Right kidney (tissue), 1 donor: ENCODE measurements at regions not wholly inside any gene's neighbourhood (a gene's known extent, or its start where the extent isn't known, plus 50 kb on each side); places are given as distances from the start of the nearest gene placed in this dataset.
"Not testable (repeated sequence)": the region's sequence is repeated elsewhere in the genome, so short reads cannot be mapped to it uniquely, and the experiment has no call there.

Experiments
- DNase-seq: peaks from one replicate; pipeline ENCODE4 v3.0.0-alpha.2; 2016

DNA sequence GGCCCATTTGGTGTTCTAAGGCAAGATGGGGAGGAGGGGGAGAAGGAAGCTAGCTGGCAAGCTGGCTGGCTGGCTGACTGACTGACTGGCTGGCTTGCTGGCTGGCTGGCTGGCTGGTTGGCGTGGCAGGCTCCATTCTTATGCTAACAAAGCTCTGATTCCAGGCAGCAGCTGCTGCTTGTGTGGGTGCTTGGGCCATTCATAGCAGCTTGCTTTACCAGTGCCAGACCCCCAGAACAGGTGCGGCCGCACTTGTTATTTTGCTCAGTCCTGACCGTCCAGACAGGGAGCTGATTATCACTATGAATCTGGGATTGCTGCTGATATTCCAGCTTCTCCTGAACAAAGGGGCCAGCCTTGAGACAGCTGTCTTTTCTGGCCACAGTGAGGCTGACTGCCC lies 131.2 kb upstream of the PAK3 start:
- DNase-seq: no peak

DNA sequence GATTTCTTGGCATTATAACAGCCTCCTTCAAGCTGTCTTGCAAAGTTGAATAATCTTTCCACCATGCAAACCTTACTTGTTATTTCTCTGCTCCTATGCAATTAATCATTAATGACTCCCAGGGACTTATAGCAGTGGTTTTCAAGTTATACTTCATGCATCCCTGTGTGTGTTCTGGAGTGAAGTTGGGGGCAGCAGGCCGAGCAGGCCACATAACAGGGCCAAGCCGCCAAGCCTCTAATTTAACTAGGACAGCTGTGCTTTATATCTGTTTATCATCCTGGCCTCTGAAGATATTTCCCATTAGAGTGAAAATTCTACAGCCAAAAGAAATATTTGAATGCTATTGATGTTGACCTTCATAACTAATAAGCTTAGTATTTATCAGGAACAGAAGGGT lies 133.5 kb upstream of the PAK3 start:
- DNase-seq: no peak

DNA sequence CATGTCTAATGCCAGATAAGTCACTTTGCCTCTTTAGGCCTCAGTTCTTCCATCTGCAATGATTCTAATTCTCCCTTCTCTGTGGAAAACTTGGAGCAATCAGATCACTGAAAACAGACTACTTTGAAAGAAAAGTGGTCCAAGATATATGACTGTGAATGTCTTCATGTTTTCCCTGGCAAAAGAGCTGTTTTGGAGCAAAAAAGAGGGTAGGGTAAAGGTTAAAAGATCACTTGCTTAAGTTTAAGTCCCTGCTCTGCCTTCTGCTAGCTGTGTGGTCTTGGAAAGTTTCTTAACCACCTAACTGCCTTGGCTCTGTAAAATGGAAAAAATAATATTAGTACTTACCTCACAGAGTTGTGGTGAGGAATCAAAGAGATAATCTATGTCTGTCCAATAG lies 140.3 kb upstream of the PAK3 start:
- DNase-seq: no peak

DNA sequence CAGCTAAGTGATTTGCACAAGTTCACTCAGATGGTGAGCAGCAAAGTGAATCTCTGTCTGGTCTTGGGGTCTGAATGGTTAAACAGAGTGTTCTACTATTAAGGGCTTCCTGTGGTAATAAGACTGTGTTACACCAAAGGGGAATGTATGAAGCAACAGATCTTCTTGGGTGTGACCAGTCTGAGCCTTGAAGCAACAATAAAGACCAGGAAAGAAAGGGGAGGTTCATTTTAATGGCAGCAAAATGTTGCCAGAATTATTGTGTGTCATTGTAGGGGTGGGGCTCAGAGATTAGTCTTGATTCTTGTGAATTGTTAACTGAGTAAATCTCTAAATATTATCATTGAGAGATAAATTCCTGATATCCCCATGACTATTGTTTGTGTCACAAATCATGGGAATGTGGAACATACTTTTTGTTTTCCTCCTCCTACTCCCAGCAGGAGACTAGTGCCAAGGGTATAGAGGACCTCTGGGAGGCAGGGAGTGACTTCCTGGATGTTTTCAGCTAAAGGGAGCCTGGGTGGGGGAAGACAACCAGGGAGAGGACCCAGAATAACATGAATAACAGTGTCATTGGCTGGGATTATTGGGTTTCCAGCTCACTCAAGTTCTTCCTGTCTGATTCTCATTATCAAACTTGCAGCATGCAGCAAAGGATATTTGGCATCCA lies 141.4 kb upstream of the PAK3 start:
- no peak for DNase-seq

DNA sequence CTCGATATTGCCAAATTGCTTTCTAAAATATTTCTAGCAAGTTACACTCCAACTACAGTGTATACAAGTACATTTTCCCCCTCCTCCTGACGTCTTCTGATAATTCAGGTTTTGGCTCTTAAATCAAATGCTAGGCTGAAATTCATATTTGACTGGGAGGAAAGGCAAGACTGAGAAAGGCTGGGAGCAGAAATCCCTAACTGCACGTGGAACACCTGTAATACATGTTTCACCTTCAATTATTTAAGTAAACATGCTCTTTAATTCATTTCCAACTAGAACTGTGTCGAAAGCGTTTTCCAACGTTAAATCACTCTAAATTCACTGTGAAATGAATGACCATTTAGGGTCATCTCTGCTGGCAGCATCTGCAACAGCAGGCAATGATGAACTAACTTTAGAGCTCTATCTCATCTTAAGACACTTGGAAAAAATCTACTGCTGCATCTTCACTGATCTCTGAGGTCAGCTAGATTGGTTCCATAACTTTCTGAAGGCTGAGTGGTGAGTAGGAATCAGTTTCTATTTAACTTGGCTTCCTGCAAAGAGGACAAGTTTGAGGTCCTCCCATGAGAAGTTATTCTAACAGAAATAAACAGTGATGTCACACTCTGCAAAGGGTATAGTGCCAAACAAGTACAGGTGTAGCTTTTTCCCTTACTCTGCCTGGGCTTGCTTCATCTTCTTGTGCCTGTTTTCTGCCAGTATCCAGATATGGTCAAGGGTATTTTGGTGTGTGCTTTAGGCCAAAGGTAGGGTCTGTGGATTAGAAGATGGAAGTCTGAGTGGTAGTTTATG lies 144.3 kb upstream of the PAK3 start:
- DNase-seq: no peak

DNA sequence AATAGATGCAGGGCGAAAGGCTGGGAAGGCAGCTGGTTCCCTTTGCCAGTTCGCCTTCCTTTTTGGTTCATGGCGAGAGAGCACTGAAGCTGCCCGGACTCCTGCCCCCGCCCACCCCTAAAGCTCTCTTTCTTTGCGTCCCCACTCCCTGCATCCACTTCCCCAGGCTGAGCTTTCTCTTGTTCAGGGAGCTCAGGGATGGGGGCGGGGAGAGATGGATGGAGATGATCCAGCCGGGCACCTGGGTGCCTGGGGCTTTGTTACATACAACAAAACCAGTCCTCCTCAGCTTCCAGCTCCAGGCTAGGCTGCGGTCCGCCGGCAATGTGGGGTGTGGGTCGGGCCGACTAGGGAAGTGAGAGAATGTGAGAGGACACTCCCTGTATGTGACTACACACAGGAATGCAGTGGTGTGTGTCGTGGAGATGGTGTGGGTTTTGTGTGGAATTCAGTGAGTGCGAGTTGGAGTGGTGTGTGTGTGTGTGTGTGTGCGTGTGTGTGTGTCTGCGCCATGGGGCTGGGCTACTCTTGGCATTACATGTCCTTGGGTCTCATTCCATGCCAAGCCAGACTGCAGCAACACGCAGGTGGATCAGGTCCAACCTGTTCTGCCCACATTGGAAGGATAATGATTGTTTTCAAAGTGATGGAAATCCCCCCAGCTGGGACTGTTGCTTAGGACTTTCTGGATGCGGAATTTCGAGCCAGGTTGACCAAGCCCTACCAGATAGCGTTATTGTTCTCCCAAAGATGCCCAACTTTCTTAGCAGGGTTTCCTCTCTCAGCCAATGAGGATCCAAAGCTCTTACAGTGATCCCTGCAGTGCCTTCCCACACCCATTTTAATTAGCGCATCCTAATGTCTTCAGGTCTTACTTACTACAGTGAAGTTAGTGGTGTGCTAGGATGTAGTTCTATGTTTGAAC lies 149.4 kb upstream of the CHRDL1 start:
- peak; percentile 19 for DNase-seq

DNA sequence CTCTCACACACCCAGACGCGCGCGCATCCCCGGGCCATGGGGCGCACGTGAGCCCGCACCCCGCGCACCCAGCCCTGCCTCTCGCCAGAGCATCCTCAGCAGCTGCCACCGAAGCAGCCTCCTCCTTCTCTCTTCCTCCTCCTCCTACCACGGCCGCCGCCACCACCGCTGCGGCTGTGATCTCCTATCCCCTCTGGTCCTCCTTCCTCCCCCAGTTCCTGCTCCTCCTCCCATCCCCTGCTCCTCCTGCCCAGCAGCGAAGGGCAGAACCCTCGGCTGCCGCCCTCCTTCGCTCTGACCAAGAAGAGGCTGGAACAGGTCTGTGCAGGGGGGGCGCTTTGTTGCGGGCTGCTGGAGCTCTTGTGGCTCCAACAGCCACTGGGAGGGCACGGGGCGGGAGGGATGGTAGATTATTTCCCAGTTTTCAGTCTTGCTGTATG lies 148.7 kb upstream of the CHRDL1 start:
- DNase-seq: peak; percentile 49

DNA sequence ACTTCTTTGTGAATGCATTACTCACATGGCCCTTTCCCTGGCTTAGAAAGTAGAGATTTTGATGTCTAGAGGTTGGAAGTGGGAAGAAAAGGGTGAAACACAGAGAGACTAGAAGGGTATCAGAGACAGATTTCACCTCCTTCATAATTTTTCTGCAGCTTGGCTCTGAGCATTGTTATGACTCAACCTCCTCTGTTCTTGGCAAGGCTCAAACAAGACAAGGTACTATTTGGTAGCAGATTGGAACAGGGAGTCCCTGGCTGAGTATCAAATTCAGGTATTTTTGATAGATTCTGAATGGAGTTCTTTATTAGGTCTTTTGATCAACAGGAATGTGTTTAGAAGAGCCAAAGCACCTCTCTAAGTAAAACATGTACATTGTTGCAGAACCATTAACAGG lies 146.3 kb upstream of the CHRDL1 start:
- no peak for DNase-seq

DNA sequence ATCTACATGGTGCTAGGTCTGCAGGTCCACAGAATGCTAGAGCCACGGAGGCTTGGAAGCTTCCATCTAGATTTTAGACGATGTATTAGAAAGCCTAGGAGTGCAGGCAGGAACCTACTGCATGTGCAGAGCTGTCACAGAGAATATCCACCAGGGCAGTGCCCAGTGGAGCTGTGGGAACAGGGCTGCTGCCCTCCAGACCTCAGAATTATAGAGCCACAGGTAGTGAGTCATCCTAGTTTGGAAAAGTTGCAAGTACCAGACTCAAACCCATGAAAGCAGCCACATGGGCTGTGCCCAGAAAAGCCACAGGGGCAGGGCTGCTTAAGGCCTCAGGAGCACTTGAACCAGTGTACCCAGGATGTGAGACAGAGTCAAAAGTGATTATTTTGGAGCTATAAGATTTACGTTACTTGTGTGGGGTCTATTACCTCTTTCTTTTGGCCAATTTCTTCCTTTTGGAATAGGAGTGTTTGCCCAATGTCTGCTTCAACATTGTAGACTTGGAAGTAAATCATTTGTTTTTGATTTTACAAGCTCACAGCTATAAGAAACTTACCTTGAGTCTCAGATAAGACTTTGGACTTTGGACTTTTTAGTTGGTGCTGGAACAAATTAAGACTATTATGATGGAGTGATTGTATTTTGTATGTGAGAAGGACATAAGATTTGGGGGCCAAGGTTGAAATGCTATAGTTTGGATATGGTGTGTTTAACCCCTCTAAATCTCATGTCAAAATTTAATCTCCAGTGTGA lies 143.5 kb upstream of the CHRDL1 start:
- DNase-seq: no peak

DNA sequence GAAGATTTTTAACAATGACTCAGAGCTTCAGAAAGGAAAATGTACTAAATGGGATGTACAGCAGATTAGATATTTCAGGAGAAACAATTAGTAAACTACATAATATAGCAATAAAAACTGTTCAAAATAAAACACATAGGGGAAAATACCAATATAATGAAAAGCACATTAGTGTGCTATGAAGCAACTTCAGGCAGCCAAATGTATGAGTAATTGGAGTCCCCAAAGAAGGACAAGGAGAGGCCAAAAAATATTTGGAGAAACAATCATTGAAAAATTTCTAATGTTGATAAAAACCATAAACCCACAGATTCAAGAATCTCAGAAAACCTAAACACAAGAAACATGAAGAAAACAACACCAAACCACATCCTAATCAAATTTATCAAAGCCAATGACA lies 129.3 kb upstream of the CHRDL1 start:
- DNase-seq: no peak

DNA sequence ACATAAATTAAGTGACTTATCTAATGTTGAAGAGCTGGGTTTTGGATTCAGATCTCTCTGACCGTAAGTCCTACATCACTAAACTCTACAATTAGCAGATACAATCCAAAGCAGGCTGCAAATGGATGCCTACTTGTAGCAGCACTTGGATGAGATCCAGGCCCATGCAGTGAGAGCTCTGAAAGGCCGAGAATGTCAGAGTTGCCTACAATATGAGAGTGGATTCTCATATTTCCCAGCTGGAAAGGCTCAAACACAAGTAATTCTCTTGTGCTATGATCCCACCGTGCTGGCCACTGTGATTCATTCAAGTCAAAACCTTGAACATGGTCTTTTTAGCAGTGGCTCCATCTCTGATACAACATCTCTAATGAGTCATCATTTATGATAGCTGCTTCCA lies 125.4 kb upstream of the CHRDL1 start:
- no peak for DNase-seq

DNA sequence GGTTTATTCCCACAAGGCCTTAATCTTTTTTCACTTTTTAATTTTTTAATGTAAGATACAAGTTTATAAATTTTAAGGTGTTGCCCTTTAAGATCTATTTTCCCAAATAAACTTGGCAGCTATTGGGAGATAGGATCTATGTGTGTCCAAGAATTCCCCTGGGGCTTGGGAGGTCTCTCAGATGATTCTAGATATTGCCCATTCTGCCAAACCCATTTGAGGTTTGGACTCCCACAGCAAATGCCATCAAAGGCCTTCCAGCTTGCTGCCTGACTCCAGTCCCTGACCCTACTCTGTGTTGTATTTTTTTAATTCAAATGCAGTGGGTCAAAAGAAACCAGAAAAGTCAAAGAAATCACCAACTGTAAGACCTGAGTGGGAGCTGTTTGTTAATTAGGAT lies 120.0 kb upstream of the CHRDL1 start:
- no peak for DNase-seq

DNA sequence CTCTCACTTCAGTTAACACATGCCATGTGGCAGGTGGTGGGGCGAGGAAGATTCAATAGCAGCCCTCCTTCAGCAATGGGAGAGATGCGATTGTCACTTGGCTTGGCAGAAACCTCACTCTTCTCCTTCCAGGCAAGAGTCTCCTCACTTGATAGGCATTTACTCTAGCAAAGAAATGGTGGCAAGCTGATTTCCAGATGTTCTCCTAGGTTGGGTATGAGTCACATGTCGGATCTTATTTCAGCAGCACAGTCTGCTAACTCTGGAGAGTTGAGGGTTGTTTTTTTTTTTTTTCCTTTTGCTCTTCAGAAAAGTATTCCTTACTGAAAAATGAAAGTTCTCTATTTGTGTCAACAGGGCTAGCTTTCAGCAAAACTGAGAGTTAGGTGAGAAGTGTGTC lies 119.5 kb upstream of the CHRDL1 start:
- DNase-seq: peak; percentile 1

DNA sequence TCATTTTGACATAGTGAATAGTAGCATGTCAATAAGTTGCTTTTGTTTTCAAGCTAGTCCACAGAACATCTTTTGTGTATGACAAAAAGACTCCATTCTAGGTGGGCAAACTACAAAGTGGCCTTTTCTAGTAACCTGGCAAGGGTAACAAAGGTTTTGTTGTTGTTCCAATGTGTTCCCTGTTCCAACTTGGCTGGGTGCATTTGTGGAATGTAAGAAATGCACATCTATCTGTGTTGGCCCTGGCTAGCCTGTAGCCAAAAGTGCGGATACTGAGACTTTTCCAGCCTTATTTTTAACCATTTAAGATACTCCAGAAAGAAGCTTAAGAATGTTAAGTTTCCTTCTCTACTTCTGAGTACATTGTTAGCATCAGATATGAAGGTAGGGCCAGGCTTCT lies 118.7 kb upstream of the CHRDL1 start:
- DNase-seq: no peak

DNA sequence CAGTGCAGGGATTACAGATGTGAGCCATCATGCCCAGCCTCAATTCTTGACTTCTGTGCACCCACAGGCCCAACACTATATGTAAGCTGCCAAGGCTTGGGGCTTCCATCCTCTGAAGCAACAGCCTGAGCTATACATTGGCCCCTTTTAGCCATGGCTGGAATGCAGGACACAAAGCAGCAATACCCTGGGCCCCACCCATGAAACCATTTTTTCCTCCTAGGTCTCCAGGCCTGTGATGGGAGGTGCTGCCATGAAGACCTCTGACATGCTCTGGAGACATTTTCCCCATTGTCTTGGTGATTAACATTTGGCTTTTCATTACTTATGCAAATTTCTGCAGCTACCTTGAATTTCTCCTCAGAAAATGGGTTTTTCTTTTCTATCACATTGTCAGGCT lies 109.1 kb upstream of the CHRDL1 start:
- DNase-seq: not testable (repeated sequence)

DNA sequence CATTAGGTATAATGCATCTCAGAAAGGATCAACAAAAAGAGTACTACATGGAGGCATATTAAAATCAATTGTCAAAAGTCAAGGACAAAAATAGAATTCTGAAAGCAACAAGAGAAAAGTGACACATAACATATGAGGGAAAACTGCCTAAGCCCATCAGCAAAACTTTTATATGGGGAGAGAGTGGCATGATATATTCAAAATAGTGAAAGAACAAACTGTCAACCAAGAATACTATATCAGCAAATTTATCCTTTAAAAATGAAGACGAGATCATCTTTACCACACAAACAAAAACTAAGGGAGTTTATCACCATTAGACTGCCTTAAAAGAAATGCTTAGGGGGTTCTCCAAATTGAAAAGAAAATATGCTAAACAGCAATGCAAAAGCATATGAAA lies 86.4 kb upstream of the CHRDL1 start:
- no peak for DNase-seq

DNA sequence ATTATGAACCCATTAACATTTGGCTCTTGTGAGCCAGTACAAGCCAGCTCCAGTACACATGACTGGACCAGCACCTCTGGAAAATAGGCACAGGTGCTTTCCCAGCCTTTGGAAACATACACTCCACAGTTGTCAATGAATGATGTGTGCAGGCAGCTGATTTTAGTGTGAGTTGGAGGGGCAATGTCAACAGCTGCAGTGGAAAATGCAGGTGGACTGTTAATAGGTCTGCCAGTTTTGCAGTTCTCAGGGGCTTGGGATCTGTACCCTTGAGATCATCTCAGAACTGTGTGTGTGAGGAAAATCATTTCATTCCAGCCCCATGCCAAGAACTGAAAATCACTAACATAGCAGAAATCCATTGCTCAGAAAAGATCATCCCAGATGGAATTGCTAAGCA lies 81.7 kb upstream of the CHRDL1 start:
- DNase-seq: no peak

DNA sequence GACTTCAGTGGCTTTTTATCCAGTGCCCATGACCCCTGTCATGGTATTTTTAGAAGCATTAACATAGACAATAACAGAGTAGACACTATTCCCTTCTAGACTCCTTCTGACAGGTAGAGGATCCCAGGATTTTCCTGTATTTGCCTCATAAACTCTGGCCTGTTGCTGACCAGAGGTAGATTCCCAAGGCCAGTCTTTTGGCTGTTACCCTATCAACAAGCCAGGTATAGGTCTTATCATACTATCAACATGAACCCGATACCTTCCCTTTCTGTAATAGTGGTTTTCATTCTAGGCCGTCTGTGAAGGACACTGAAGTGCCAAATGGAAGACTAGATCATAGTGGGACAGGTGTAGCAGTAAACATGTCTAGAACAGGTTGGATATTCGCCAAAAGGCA lies 76.2 kb upstream of the CHRDL1 start:
- no peak for DNase-seq

DNA sequence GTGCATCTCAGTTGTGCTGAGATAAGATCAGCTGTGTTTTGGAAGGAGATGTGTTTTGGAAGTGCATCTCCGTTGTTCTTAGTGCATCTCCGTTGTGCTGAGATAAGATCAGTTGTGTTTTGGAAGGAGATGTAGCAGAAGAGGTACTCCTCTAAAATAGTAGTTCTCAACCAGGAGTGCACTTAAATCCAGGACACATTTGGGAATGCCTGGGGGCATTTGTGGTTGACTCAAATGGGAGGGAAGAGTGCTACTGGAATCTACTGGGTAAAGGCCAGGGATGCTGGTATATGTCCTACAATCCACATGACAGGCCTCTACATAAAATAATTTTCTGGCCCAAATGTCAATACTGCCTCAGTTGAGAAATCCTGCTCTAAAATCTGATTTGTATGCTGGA lies 70.8 kb upstream of the CHRDL1 start:
- DNase-seq: no peak

DNA sequence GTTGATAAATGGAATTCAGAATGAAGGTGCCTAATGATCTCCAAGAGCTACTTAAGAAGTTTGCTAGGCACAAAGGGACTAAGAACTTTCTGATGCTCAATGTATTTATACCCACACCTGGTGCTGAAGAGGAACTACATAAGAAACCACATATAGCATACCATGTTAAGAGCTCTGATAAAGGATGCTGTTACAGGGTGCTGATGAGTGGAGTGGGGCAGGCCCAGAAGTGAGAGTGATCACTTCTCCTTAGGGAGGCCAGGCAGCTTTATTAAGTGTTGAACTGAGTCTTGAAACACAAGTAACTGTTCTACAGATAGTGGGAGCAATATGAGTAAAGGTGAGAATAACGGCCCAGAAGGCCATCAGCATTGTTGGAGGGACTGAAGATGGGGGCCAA lies 68.3 kb upstream of the CHRDL1 start:
- no peak for DNase-seq

DNA sequence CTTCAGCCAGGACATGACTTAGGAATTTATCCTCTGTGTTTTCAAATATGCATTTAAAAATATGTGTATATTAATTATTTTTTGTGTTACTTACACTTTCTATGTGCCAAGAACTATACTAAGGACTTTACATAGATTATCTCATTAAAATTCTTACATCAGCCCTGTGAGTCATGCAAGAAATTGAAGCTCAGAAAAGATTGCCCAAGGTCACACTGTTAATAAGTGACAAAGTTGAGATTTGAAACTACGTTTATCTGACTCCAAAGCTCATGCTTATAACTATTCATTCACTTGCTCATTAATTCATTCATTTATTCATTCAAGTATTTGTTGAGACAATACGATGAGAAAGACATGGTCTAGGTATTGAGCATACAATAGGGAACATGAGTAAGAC lies 62.9 kb upstream of the CHRDL1 start:
- DNase-seq: no peak

DNA sequence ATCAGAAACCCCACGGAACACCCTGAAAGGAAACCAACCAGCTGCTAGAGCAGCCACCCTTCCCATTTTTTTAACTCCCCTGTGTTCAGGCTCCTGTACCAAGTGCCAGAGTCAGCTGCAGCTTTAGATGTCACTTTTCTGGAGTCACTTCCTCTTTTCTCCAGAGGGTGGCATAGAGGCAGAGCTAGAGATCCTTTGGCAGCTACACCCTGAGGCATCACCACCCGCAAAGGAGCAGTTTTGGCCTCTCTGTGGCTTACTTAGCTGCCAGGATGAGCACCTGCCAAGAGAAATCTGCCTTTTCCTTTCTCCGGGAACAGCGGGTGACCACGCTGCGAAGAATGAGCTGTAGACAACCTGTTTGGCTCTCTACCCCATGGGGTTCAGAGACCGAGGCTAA lies 58.0 kb upstream of the CHRDL1 start:
- DNase-seq: no peak
